HCT116 (cell line): ENCODE measurements at regions not wholly inside any gene's neighbourhood (a gene's known extent, or its start where the extent isn't known, plus 50 kb on each side); places are given as distances from the start of the nearest gene placed in this dataset.
A peak's percentile ranks its signal among the peaks of the same experiment; 100 is the strongest.

Source experiments
- ATAC-seq: fragments of 200-7000 bp; cut with Tn5 transposase; 2 replicates; pipeline ENCODE4 v1.9.1; 2020; ENCODE audit warnings: mild to moderate bottlenecking, moderate library complexity
- BruUV-seq: library from RNA; stranded (reverse); fragments of 400-500 nt; replicated peaks from 2 replicates; lab custom pipeline; 2021; lab: Mats Ljungman, UMichigan
- CTCF ChIA-PET: fragments of 300-600 bp; sonication (Branson Sonifier 250); formaldehyde crosslinking; loops from one replicate; lab custom pipeline; 2021; ENCODE audit warnings: antibody characterized with exemption; lab: Charles Lee
- POLR2A ChIA-PET: fragments of 300-600, 350-600 bp; sonication (Branson Sonifier 250); formaldehyde crosslinking; loops from one replicate; lab custom pipeline; 2021; ENCODE audit warnings: antibody characterized with exemption; lab: Charles Lee
- RAD21 ChIA-PET, 2 experiments: fragments of 300-600 bp; sonication (Branson Sonifier 250); formaldehyde crosslinking; loops; one replicate each; lab custom pipeline; 2023; ENCODE audit warnings: low total read pairs in 2 of 2; ENCODE audit not compliant: uncharacterized antibody in 2 of 2, unreplicated experiment in 2 of 2, low non-redundant PET in 1 of 2; lab: Charles Lee
- DNase-seq: peaks from one replicate; pipeline ENCODE4 v3.0.0-alpha.2; 2010; ENCODE audit warnings: low read depth, low spot score
- H2AFZ ChIP-seq: fragments of 200-600 bp; shearing (Covaris generic), sonication (generic); 2 replicates; pipeline ENCODE4 v1.6.1; 2017; ENCODE audit warnings: low read depth, mixed run types, mixed read lengths, antibody characterized with exemption, low read length; ENCODE audit not compliant: poor library complexity, severe bottlenecking
- H3K27ac ChIP-seq: 2 replicates; pipeline ENCODE4 v1.5.1; 2012; ENCODE audit warnings: low read depth, low read length
- H3K27me3 ChIP-seq: fragments of 200-600 bp; sonication (generic); 2 replicates; pipeline ENCODE4 v1.6.1; 2016; ENCODE audit warnings: mixed run types, low read length, mixed read lengths; ENCODE audit not compliant: insufficient read depth
- H3K36me3 ChIP-seq, 2 experiments: fragments of 200-500 bp in 1 of 2; fragments of 200-600 bp in 1 of 2; sonication (Bioruptor generic) in 1 of 2; sonication (generic) in 1 of 2; 2 replicates each; pipeline versions ENCODE4 v1.5.1 to v1.6.1; 2014 to 2016; ENCODE audit warnings: low read length in 2 of 2, inconsistent platforms in 1 of 2, mixed read lengths in 1 of 2, mixed run types in 1 of 2; ENCODE audit not compliant: insufficient read depth in 2 of 2, control insufficient read depth in 1 of 2
- H3K4me1 ChIP-seq, 2 experiments: fragments of 200-600 bp in 1 of 2; sonication (generic) in 1 of 2; 2 replicates each; pipeline versions ENCODE4 v1.5.1 to v1.6.1; 2012 to 2017; ENCODE audit warnings: low read length in 2 of 2, inconsistent platforms in 1 of 2, mild to moderate bottlenecking in 1 of 2, mixed read lengths in 1 of 2, mixed run types in 1 of 2, moderate library complexity in 1 of 2; ENCODE audit not compliant: insufficient read depth in 2 of 2, control insufficient read depth in 1 of 2
- H3K4me2 ChIP-seq: fragments of 200-600 bp; sonication (generic); 2 replicates; pipeline ENCODE4 v1.6.1; 2017; ENCODE audit warnings: mixed run types, low read length, mixed read lengths
- H3K4me3 ChIP-seq, 2 experiments: fragments of 200-600 bp in 1 of 2; sonication (generic) in 1 of 2; replicated peaks in 1 of 2; 2 replicates each; pipeline ENCODE4 v1.5.1; 2011 to 2016; ENCODE audit warnings: low read length in 2 of 2, control low read depth in 1 of 2, low read depth in 1 of 2, mild to moderate bottlenecking in 1 of 2, mixed read lengths in 1 of 2, mixed run types in 1 of 2
- H3K79me2 ChIP-seq: fragments of 200-600 bp; sonication (generic); 2 replicates; pipeline ENCODE4 v1.6.1; 2017; ENCODE audit warnings: mild to moderate bottlenecking, mixed run types, low read length, moderate library complexity, mixed read lengths; ENCODE audit not compliant: insufficient read depth
- H3K9ac ChIP-seq: fragments of 200-600 bp; sonication (generic); 2 replicates; pipeline ENCODE4 v1.6.1; 2016; ENCODE audit warnings: low read length, mixed read lengths
- H3K9me2 ChIP-seq: fragments of 200-600 bp; sonication (generic), shearing (Covaris generic); 2 replicates; pipeline ENCODE4 v1.6.1; 2017; ENCODE audit warnings: mixed run types, mild to moderate bottlenecking, moderate library complexity; ENCODE audit not compliant: insufficient read depth
- H3K9me3 ChIP-seq, 2 experiments: fragments of 200-500 bp in 1 of 2; fragments of 200-600 bp in 1 of 2; sonication (Bioruptor generic) in 1 of 2; sonication (generic) in 1 of 2; 2 replicates each; pipeline ENCODE4 v1.6.1; 2014 to 2017; ENCODE audit warnings: low read length in 2 of 2, mixed read lengths in 2 of 2, inconsistent platforms in 1 of 2, low read depth in 1 of 2, mild to moderate bottlenecking in 1 of 2, mixed run types in 1 of 2, moderate library complexity in 1 of 2; ENCODE audit not compliant: control insufficient read depth in 1 of 2, insufficient read depth in 1 of 2
- H4K20me1 ChIP-seq: fragments of 200-600 bp; sonication (generic), shearing (Covaris generic); 2 replicates; pipeline ENCODE4 v1.6.1; 2017; ENCODE audit warnings: mixed run types, mild to moderate bottlenecking, moderate library complexity; ENCODE audit not compliant: insufficient read depth
- ATF3 ChIP-seq: IDR thresholded peaks from 2 replicates; pipeline ENCODE4 v1.6.1; 2012
- CBX3 ChIP-seq: IDR thresholded peaks from 2 replicates; pipeline ENCODE4 v1.6.1; 2012; ENCODE audit warnings: low read depth
- CEBPB ChIP-seq: IDR thresholded peaks from 2 replicates; pipeline ENCODE4 v1.6.1; 2012; ENCODE audit warnings: low read depth
- EGR1 ChIP-seq: IDR thresholded peaks from 2 replicates; pipeline ENCODE4 v1.6.1; 2012; ENCODE audit warnings: low read depth
- ELF1 ChIP-seq: IDR thresholded peaks from 2 replicates; pipeline ENCODE4 v1.6.1; 2012; ENCODE audit warnings: low read depth, borderline replicate concordance
- EZH2phosphoT487 ChIP-seq: fragments of 200-600 bp; IDR thresholded peaks from 2 replicates; pipeline ENCODE4 v1.6.1; 2018; ENCODE audit warnings: antibody characterized with exemption, borderline replicate concordance
- FOSL1 ChIP-seq: IDR thresholded peaks from 2 replicates; pipeline ENCODE4 v1.6.1; 2012; ENCODE audit warnings: low read depth
- JUND ChIP-seq: IDR thresholded peaks from 2 replicates; pipeline ENCODE4 v1.6.1; 2012
- MAX ChIP-seq: IDR thresholded peaks from 2 replicates; pipeline ENCODE4 v1.6.1; 2012
- POLR2A ChIP-seq: IDR thresholded peaks from 2 replicates; pipeline ENCODE4 v1.7.0; 2011; ENCODE audit warnings: borderline replicate concordance; ENCODE audit not compliant: insufficient read depth, insufficient read length; ENCODE audit errors: extremely low read depth
- POLR2AphosphoS5 ChIP-seq: IDR thresholded peaks from 2 replicates; pipeline ENCODE4 v1.6.1; 2011; ENCODE audit warnings: mild to moderate bottlenecking, low read depth, low read length, moderate library complexity
- REST ChIP-seq: IDR thresholded peaks from 2 replicates; pipeline ENCODE4 v1.6.1; 2012; ENCODE audit warnings: low read depth
- SIN3A ChIP-seq: IDR thresholded peaks from 2 replicates; pipeline ENCODE4 v1.6.1; 2012; ENCODE audit warnings: low read depth
- SRF ChIP-seq: IDR thresholded peaks from 2 replicates; pipeline ENCODE4 v1.6.1; 2012; ENCODE audit warnings: low read depth
- ZBTB33 ChIP-seq: IDR thresholded peaks from 2 replicates; pipeline ENCODE4 v1.6.1; 2011; ENCODE audit warnings: mild to moderate bottlenecking, low read length, moderate library complexity; ENCODE audit not compliant: insufficient replicate concordance; ENCODE audit errors: extremely low read depth
- ZFX ChIP-seq: fragments of 450-650 bp; IDR thresholded peaks from 2 replicates; pipeline ENCODE4 v1.6.1; 2017
- ZNF274 ChIP-seq: fragments of 200-500 bp; sonication (Bioruptor generic); IDR thresholded peaks from 2 replicates; pipeline ENCODE4 v1.6.1; 2014; ENCODE audit warnings: mild to moderate bottlenecking, low read depth, low read length, inconsistent platforms
- intact Hi-C: fragments of 100-400 bp; cut with micrococcal nuclease; formaldehyde crosslinking; loops from 2 replicates; pipeline ENCODE4 v1.10.0; 2022

- peaks cover 2 to 5% of the 10 kb centered on the region in 2 experiments; a peak in 2 of 4 replicates for H3K4me1 ChIP-seq
- ChIA-PET POLR2A (interaction anchor here (0.7 kb wide), 1 partner anchor 297 kb away, joined by 3 read pairs; no protein-coding TSS in a partner anchor), RAD21 (no interaction called here), CTCF (no interaction called here)
- TF ChIP-seq CEBPB, result no peak
- no peak for TF ChIP-seq POLR2AphosphoS5
- TF ChIP-seq MAX, result no peak
- TF ChIP-seq EZH2phosphoT487, result no peak
- no peak for TF ChIP-seq ATF3
- TF ChIP-seq ZBTB33, result no peak
- no peak for TF ChIP-seq ZFX
- TF ChIP-seq REST, result no peak
- TF ChIP-seq CBX3, result no peak
- TF ChIP-seq SRF, result no peak
- no peak for TF ChIP-seq POLR2A
- no peak for TF ChIP-seq ZNF274
- no peak for TF ChIP-seq JUND
- TF ChIP-seq EGR1, result no peak
- TF ChIP-seq ELF1, result no peak
- TF ChIP-seq SIN3A, result no peak
- no peak for TF ChIP-seq FOSL1
- DNase-seq (peak; percentile 40), ATAC-seq (peak; percentile 70; the same call in 1 of the 2 replicates)
- intact Hi-C loops, result no loop called here
- H3K79me2 ChIP-seq, result no peaks in the 10 kb centered on the region
- H3K9ac ChIP-seq, result no peak overlapping the region
- no peaks in the 10 kb centered on the region for H3K9me3 ChIP-seq
- no peaks in the 10 kb centered on the region for H3K9me2 ChIP-seq
- no peaks in the 10 kb centered on the region for H3K36me3 ChIP-seq
- no peaks in the 10 kb centered on the region for H3K27me3 ChIP-seq
- no TSS peak for BruUV-seq
- H3K27ac ChIP-seq, result no peak overlapping the region
- no peak overlapping the region for H3K4me2 ChIP-seq
- H3K4me3 ChIP-seq, result no peak overlapping the region
- H4K20me1 ChIP-seq, result no peaks in the 10 kb centered on the region
- peak overlapping the region; percentile 75 for H2AFZ ChIP-seq
Measured at GRCh38 chr3:15899388-15899787, 101.6 kb upstream of the ANKRD28 start.
